ENCODE measurements at regions not wholly inside any gene's neighbourhood (a gene's known extent, or its start where the extent isn't known, plus 50 kb on each side); places are given as distances from the start of the nearest gene placed in this dataset.

DNA sequence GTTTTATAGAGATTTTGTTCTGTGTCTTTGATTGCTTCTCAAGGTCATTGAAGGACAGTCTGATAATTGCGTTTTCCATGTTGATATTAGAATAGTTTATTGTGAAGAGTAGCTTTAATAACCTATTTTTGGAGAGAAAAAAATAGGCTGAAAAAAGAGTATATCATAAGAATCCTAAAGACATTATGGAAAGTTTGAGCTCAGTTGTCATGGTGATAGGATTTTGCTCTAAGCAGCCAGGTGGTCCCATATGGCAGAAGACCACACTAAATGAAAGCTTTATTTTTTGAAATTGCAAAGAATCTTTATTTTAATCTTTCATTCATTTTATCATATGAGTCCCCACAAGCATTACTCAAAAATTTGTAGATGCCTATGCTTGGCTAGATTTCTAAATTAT lies 358.9 kb upstream of the NAV3 start:
- 0% methylated on average over 1 of the region's 1 CpG for WGBS (ENCODE audit: missing lambda C conversion rate)
- TF ChIP-seq PHF8 (IDR thresholded peaks at IDR 0.05; ENCODE audit: borderline replicate concordance, low read depth) (no peak), ZSCAN20 (CRISPR knock-in tag; IDR thresholded peaks at IDR 0.05) (no peak), ZFP36 (IDR thresholded peaks at IDR 0.05; ENCODE audit: borderline replicate concordance, partially characterized antibody) (no peak), HDAC2 (IDR thresholded peaks at IDR 0.05) (no peak), ESRRA (IDR thresholded peaks at IDR 0.05; ENCODE audit: borderline replicate concordance, low read length) (no peak), RCOR1 (IDR thresholded peaks at IDR 0.05; ENCODE audit: low read depth, low read length) (no peak), SREBF2 (IDR thresholded peaks at IDR 0.05) (no peak), RNF2 (IDR thresholded peaks at IDR 0.05; ENCODE audit: borderline replicate concordance, low read depth) (no peak), JUNB (IDR thresholded peaks at IDR 0.05) (no peak), POLR2A (IDR thresholded peaks at IDR 0.05; ENCODE audit: low read length) (no peak), EP300 (IDR thresholded peaks at IDR 0.05) (no peak), MYC (IDR thresholded peaks at IDR 0.05; ENCODE audit: borderline replicate concordance, low read length) (no peak), MAZ (IDR thresholded peaks at IDR 0.05; ENCODE audit: borderline replicate concordance, low read depth, low read length) (no peak)
- TF ChIP-seq, protein P1, sequence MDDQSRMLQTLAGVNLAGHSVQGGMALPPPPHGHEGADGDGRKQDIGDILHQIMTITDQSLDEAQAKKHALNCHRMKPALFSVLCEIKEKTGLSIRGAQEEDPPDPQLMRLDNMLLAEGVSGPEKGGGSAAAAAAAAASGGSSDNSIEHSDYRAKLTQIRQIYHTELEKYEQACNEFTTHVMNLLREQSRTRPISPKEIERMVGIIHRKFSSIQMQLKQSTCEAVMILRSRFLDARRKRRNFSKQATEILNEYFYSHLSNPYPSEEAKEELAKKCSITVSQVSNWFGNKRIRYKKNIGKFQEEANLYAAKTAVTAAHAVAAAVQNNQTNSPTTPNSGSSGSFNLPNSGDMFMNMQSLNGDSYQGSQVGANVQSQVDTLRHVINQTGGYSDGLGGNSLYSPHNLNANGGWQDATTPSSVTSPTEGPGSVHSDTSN (IDR thresholded peaks at IDR 0.05) = no peak
- TF ChIP-seq, protein P2, sequence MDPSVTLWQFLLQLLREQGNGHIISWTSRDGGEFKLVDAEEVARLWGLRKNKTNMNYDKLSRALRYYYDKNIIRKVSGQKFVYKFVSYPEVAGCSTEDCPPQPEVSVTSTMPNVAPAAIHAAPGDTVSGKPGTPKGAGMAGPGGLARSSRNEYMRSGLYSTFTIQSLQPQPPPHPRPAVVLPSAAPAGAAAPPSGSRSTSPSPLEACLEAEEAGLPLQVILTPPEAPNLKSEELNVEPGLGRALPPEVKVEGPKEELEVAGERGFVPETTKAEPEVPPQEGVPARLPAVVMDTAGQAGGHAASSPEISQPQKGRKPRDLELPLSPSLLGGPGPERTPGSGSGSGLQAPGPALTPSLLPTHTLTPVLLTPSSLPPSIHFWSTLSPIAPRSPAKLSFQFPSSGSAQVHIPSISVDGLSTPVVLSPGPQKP (IDR thresholded peaks at IDR 0.05; ENCODE audit: low read depth, low read length) = no peak
- TF ChIP-seq, protein P3, sequence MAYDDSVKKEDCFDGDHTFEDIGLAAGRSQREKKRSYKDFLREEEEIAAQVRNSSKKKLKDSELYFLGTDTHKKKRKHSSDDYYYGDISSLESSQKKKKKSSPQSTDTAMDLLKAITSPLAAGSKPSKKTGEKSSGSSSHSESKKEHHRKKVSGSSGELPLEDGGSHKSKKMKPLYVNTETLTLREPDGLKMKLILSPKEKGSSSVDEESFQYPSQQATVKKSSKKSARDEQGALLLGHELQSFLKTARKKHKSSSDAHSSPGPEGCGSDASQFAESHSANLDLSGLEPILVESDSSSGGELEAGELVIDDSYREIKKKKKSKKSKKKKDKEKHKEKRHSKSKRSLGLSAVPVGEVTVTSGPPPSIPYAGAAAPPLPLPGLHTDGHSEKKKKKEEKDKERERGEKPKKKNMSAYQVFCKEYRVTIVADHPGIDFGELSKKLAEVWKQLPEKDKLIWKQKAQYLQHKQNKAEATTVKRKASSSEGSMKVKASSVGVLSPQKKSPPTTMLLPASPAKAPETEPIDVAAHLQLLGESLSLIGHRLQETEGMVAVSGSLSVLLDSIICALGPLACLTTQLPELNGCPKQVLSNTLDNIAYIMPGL (CRISPR knock-in tag; IDR thresholded peaks at IDR 0.05; ENCODE audit: borderline replicate concordance) = no peak
- TF ChIP-seq, protein P4, sequence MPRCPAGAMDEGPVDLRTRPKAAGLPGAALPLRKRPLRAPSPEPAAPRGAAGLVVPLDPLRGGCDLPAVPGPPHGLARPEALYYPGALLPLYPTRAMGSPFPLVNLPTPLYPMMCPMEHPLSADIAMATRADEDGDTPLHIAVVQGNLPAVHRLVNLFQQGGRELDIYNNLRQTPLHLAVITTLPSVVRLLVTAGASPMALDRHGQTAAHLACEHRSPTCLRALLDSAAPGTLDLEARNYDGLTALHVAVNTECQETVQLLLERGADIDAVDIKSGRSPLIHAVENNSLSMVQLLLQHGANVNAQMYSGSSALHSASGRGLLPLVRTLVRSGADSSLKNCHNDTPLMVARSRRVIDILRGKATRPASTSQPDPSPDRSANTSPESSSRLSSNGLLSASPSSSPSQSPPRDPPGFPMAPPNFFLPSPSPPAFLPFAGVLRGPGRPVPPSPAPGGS (IDR thresholded peaks at IDR 0.05) = no peak
- TF ChIP-seq, protein P5, sequence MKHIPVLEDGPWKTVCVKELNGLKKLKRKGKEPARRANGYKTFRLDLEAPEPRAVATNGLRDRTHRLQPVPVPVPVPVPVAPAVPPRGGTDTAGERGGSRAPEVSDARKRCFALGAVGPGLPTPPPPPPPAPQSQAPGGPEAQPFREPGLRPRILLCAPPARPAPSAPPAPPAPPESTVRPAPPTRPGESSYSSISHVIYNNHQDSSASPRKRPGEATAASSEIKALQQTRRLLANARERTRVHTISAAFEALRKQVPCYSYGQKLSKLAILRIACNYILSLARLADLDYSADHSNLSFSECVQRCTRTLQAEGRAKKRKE (CRISPR knock-in tag; IDR thresholded peaks at IDR 0.05; ENCODE audit: low read depth) = no peak
- Histone ChIP-seq H3K4me1 (no peaks in the 10 kb centered on the region), H3K4me3 (no peak overlapping the region), H3K4me2 (no peak overlapping the region), H3K9me3 (no peaks in the 10 kb centered on the region), H3K27ac (no peak overlapping the region)
- no peak for DNase-seq (ENCODE audit: low read depth in 1 of 2, low spot score in 1 of 2)
- ChIA-PET POLR2A (no interaction called here), CTCF (no interaction called here)
- no peak for ATAC-seq
- FAIRE-seq = no peak

DNA sequence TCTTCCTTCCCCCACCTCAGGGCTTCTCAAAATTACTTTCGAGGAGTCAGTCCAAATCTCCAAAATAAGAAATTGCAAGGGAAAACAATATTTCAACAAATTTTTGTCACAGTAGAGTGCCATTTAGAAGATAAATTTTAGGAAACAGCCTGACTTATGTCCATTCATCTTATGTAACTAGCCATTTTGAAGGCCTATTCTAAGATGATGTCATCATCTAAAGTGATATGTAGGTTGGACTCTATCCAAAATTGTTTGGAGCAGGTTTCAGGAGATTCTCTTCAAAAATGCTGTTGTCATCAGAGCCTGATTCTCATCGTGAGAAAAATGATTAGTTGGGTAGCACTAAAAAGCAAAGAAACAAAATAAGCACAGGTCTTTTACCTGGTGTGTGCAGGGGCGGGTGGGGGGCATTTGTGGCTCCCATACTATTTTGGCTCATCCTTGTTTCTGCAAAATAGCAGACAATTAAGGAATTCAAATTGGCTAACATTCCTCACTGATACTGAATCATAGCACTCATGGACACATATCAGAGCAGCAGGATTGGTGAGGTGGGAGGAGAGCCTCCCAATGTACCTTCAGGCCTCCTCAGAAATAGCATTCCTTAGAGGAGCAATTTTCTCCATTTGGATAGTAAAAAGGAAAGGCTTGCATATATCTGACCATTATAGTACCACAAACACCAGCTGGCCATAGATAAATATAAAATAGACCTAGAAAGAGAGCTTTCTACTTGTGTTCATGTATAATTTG lies 360.9 kb upstream of the NAV3 start:
- POLR2A ChIA-PET = no interaction called here

More for the DNA sequence above, 360.9 kb upstream of the NAV3 start:
- no peak for ATAC-seq
- no peak for TF ChIP-seq RCOR1 (IDR thresholded peaks at IDR 0.05; ENCODE audit: low read depth, low read length)
- no peak for TF ChIP-seq TP53 (CRISPR knock-in tag; IDR thresholded peaks at IDR 0.05)
- TF ChIP-seq, protein P6, sequence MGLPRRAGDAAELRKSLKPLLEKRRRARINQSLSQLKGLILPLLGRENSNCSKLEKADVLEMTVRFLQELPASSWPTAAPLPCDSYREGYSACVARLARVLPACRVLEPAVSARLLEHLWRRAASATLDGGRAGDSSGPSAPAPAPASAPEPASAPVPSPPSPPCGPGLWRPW (IDR thresholded peaks at IDR 0.05) = no peak
- no peak for TF ChIP-seq SREBF2 (IDR thresholded peaks at IDR 0.05)
- DNase-seq (ENCODE audit: low read depth in 1 of 2, low spot score in 1 of 2) = no peak
- Histone ChIP-seq H3K4me3 (no peak overlapping the region), H3K4me2 (no peak overlapping the region), H3K9me3 (no peaks in the 10 kb centered on the region), H3K27ac (no peak overlapping the region), H3K4me1 (no peaks in the 10 kb centered on the region)
- FAIRE-seq = no peak
- WGBS (ENCODE audit: missing lambda C conversion rate) = under 1% methylated on average over 3 of the region's 3 CpGs
- CTCF ChIA-PET = no interaction called here

Data from A549 (cell line).